NCI-H1930 (cell line): ENCODE measurements at regions not wholly inside any gene's neighbourhood (a gene's known extent, or its start where the extent isn't known, plus 50 kb on each side); places are given as distances from the start of the nearest gene placed in this dataset.

Source experiments
- DNase-seq, 2 experiments: peaks; one replicate each; lab custom pipeline; 2025; lab: John Stamatoyannopoulos, UW

GRCh38 chr10:44056967-44057805 lies 327.7 kb downstream of the CXCL12 start:
- DNase-seq, result no peak

GRCh38 chr10:44056206-44056605 lies 328.7 kb downstream of the CXCL12 start:
- no peak for DNase-seq

DNA sequence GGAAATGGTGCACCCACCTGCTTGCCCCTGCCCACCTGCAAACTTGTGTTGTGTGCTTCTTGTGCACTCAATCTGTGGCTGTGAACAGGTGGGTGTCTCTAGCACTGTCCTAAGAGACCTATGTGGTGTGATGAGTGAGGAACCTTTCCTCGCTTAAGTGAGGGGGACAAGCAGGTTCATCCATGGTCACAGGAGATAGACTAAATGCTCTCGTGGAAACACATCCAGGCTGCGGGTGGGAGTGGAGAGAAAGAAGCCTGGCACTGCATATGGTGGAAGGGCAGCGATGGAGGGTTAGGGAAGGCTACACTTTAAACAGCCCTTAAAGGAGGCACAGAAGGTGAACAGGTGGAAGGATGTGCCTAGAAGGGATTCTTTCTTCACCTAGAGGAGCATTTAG lies 330.9 kb downstream of the CXCL12 start:
- no peak for DNase-seq

DNA sequence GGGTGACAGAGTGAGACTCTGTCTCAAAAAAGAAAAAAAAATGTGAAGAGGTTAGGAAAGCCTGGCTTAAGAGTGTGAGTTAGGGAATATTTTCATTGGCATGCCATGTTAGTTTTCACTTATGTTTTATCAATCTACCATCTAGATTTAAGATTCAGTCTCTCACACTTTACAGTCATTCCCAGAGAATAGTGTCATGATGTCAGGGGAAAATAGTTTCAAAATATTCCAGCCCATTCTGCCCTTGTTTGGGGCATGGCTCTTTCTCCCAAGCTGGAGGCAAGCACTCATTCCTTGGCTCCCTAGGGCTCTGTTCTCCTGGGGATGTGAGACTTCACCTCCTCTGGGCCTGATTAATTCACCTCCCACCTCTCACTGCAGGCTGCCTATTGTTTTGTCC lies 331.5 kb downstream of the CXCL12 start:
- DNase-seq, result no peak

- no peak for DNase-seq
Measured at GRCh38 chr10:44051584-44052385, 333.1 kb downstream of the CXCL12 start.

- no peak for DNase-seq
Measured at GRCh38 chr10:44051091-44051490, 333.8 kb downstream of the CXCL12 start.

DNA sequence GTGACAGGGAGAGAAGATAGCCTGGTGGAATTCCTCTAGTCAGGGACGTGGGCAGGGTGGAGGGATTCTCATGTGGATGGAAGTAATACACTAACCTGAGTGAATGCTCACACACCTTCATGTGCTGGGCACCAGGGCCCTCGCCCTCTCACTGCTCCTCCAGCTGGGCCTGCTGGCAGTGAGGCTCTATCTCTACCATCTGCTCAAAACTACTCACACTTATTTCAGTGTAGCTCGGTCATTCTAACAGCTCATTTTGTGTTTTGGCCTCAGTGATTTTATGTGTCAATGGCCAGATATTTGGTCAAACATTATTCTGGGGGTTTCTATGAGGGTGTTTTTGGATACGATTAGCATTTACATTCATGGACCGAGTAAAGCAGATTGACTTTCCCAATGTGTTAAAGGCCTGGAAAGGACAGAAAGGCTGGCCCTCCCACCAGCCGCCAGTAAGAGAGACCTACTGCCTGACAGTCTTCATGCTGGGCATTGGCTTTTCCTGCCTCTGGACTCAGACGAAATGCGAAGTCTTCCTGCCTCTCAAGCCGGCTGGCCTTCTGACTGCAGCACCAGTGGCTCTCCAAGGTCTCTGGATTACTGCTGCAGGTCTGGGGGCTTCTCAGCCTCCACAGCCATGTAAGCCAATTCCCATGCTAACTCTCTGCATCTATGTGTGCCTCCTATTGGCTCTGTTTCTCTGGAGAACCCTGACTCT lies 335.4 kb downstream of the CXCL12 start:
- no peak for DNase-seq

GRCh38 chr10:44047361-44047760 lies 337.5 kb downstream of the CXCL12 start:
- DNase-seq, result no peak

GRCh38 chr10:44046605-44047004 lies 338.3 kb downstream of the CXCL12 start:
- no peak for DNase-seq

DNA sequence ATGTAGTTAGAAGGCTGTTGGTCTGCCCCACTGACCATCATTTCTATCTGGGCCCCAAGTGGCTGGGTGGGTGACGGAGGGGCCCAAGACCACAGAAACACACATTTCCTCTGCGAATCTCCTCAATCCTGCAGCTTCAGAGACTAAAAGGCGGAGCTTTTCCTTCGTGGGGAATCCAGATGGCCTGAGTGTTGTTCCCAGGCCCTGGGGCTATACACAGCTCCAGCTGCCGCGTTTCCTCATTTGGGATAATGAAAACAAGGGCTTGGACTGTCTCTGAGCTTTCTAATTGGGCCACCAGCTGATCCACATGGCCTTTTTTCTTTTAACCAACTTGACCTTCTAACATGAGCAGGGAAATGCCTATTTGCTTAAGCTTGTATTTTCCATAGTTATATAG lies 339.9 kb downstream of the CXCL12 start:
- no peak for DNase-seq

DNA sequence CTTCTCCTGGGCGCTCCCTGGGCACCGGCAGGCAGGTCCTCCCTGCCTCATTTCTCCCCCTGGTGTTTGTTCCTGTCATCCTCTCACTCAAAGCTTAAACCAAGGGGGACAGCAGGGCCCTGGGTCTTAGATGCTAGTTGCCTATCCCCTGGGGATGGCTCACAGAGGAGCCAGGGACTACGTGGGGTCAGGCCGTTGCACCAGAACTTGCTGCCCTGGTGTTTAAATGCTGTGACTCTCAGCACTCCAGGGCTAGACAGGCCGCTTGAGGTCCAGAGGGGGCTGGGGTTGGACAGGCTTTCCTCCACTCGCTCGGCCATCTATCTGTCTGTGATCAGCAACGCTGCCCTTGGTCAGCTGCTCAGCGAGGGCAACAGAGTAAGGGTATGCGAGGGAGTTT lies 340.3 kb downstream of the CXCL12 start:
- DNase-seq, result no peak

GRCh38 chr10:44043646-44044375 lies 341.1 kb downstream of the CXCL12 start:
- no peak for DNase-seq

DNA sequence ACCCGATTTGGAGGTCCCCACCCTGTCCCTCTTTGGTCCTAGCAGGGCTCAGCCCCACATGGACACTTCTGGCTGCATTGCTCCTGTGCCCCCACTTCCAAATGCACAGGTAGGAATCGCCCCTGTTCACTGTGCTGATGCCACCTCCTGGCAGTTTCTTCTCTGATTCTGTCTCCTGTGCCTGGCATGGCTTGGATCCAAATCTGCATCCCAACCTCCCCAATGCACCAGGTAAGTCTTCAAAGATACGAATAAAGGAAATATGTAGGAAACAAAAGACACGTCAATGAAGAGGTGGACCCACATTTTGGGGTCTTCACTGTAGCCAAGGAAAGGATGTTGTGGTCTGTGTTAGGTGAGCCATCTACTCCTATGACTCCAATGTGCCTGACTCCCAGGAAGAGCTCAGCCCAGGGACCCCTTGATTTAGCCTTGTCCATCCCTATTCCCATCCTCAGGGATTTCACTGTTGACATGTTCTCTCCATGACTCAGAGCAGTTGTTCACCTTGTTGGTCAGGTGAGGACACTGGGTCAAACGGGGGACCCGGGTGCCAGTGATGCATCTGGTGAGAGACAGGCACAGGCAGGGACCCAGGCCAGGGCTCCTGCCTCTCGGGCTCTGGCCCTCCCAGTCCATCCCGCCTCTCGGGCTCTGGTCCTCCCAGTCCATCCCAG lies 341.8 kb downstream of the CXCL12 start:
- no peak for DNase-seq

- no peak for DNase-seq
Measured at GRCh38 chr10:44042075-44042770, 342.7 kb downstream of the CXCL12 start.

DNA sequence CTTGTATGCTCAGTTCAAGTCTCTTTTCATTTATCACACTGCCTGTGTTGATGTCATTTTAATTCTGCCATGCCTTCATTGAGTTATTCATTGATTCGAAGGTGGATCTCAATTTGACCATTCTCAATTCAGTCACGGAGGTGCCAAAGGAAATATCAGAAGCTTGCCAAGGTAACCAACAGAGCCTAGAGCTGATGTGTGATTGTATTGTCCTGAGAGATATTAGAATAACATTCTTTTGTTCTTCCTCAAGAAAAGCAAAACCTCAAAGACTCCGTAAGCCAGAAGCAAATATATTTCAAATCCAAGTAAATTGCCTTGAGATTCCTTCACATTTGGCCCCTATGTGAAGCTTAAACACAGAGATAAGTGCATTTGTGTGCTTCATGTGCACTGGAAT lies 345.3 kb downstream of the CXCL12 start:
- no peak for DNase-seq

- no peak for DNase-seq
Measured at GRCh38 chr10:44036425-44036824, 348.5 kb downstream of the CXCL12 start.

- no peak for DNase-seq
Measured at GRCh38 chr10:44035474-44036197, 349.3 kb downstream of the CXCL12 start.

GRCh38 chr10:44034946-44035345 lies 350.0 kb downstream of the CXCL12 start:
- no peak for DNase-seq

DNA sequence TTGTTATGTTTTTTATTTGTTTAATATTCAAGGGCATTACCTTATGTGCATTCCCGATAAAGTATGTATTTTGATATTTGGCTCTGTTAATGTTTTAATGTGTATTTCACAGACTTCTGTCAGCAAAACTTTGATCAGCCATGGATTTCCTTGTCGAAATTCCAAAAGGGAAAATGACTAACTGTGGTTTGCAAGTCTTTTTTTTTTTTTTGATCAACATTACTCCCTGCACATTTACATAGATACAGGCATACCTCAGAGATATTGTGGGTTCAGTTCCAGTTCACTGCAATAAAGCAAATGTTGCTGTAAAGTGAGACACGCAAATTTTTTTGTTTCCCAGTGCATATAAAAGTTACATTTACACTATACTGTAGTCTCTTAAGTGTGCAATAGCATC lies 351.9 kb downstream of the CXCL12 start:
- no peak for DNase-seq

DNA sequence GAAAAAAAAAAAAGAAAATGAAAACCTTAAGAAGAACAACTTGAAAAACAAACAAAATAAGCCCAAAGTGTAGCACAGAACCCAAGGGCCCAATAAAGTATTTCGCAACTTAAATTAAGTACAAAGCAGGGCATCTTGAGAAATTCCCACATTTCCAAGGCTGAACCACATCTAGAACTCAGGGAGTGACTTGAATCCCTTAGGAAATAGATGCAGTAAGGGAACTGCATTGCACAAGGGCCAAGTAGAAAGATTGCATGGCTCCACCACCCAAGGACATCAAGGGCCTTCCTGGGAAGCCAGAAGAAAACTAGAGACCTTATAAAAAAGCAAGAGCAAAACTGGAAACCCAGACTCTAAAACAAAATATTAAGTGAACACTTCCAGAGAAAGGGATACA lies 352.7 kb downstream of the CXCL12 start:
- DNase-seq, result no peak
